Activated CD4-positive, alpha-beta T cell treated with anti-CD3 and anti-CD28 coated beads, Interleukin-2, amount 10 ng/mL, durations not matched to agents 7 days and 5 days (primary cell): ENCODE measurements at regions not wholly inside any gene's neighbourhood (a gene's known extent, or its start where the extent isn't known, plus 50 kb on each side); places are given as distances from the start of the nearest gene placed in this dataset.
"Not testable (repeated sequence)": the region's sequence is repeated elsewhere in the genome, so short reads cannot be mapped to it uniquely, and the experiment has no call there.

Source experiments
- CTCF ChIA-PET: fragments of 350-600 bp; sonication (Branson Sonifier 250); formaldehyde crosslinking; loops from one replicate; lab custom pipeline; 2021; ENCODE audit warnings: antibody characterized with exemption; lab: Charles Lee
- POLR2A ChIA-PET: fragments of 350-600 bp; sonication (Branson Sonifier 250); formaldehyde crosslinking; loops from one replicate; lab custom pipeline; 2021; ENCODE audit warnings: antibody characterized with exemption; lab: Charles Lee
- DNase-seq: peaks from one replicate; pipeline ENCODE4 v3.0.0-alpha.2; 2020
- H3K27ac Mint-ChIP-seq: one replicate; pipeline ENCODE4 v1.8.0; 2021; ENCODE audit warnings: mild to moderate bottlenecking, moderate library complexity, mixed read lengths
- H3K27me3 Mint-ChIP-seq: one replicate; pipeline ENCODE4 v1.8.0; 2021; ENCODE audit warnings: mixed read lengths
- H3K36me3 Mint-ChIP-seq: one replicate; pipeline ENCODE4 v1.8.0; 2021; ENCODE audit warnings: low read depth, mixed read lengths
- H3K4me1 Mint-ChIP-seq: one replicate; pipeline ENCODE4 v1.8.0; 2021; ENCODE audit warnings: mixed read lengths
- H3K4me3 Mint-ChIP-seq: one replicate; pipeline ENCODE4 v1.8.0; 2021; ENCODE audit warnings: mild to moderate bottlenecking, moderate library complexity, mixed read lengths
- H3K9me3 Mint-ChIP-seq: one replicate; pipeline ENCODE4 v1.8.0; 2021; ENCODE audit warnings: mixed read lengths

DNA sequence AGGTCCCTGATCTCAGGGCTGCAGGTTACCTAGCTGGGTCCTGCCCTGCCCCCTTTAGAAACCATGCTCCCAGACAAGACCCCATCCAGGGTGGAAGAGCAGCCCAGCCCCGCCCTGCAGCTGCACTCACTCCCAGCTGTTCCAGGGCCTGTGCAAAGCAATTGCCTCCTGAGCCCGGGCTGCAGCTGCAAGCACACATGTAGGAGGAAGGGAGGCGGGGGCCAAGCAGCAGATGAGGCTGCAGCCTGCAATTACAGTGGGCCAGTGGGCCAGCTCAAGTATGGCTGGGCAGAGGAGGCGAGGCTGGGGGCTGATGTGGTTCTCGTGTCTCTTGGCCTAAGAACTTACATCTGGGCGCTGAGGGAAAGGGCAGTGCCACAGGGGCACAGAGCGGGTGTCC lies 65.4 kb upstream of the TUBA3E start:
- POLR2A ChIA-PET, result no interaction called here
- no peaks in the 10 kb centered on the region for H3K9me3 Mint-ChIP-seq

DNA sequence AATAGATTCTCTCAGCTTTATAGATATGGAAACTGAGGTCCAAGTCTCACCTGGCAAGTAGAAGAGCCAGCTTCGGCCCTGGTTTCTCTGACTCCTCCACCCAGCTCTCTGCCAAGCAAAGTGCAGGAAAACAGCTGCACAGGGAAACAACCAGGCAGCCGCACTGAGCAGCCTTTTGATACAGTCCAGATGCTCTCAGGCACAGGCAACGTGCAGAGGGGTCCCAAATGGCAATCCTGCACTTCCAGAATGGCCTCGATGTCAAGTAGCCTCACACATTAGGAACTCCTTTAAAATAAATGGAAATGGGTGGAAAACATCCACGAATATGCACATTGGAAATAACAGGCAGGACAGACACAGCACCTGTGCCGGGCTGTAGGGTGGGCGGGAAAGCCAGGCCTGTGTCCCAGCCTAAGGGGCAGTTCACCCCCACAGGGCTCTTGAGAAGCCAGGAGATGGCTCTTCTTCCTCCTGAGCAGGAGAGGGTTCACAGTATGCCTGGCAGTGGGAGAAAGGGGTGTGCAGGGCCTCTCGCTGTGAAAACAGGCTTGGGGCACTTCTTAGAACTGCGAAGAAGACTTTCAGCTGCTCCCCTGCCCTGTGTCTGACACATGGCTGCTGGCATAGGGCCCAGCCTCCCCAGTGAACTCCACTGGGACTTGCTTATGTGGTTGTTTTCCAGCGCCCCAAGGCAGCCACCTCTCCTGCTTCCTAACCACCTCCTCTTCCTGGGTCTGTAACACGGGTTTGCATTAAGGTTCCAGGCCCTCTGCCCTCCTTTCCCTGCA lies 63.9 kb upstream of the TUBA3E start:
- no peak overlapping the region for H3K4me3 Mint-ChIP-seq
- no peaks in the 10 kb centered on the region for H3K4me1 Mint-ChIP-seq
- H3K9me3 Mint-ChIP-seq, result no peaks in the 10 kb centered on the region
- no peak for DNase-seq
- H3K36me3 Mint-ChIP-seq, result no peaks in the 10 kb centered on the region
- no peak overlapping the region for H3K27ac Mint-ChIP-seq
- CTCF ChIA-PET, result no interaction called here
- POLR2A ChIA-PET, result no interaction called here
- peaks cover 14% of the 10 kb centered on the region for H3K27me3 Mint-ChIP-seq

More for the DNA sequence above, 65.4 kb upstream of the TUBA3E start:
- Mint-ChIP-seq H3K27ac (no peak overlapping the region), H3K36me3 (no peaks in the 10 kb centered on the region), H3K27me3 (peaks cover 12% of the 10 kb centered on the region), H3K4me3 (no peak overlapping the region), H3K4me1 (no peaks in the 10 kb centered on the region)
- DNase-seq, result no peak
- CTCF ChIA-PET, result no interaction called here

DNA sequence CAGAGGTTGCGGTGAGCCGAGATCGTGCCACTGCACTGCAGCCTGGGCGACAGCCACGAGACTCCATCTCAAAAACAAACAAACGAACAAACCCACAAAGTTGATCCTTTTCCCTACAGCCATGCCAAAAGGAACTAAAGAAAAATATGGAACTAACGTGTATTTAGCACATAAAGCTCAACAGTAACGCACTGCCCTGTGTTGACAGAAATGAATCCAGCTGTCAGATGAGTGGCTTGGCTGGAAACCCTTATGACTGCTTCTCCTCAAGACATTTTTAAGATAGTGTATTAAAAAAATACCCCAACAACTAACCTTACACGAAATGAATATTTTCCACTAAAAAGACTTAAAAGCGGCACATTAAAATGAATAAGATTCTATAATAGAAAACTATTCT lies 62.9 kb upstream of the TUBA3E start:
- ChIA-PET POLR2A (no interaction called here), CTCF (no interaction called here)
- DNase-seq, result no peak
- Mint-ChIP-seq H3K27ac (no peak overlapping the region), H3K9me3 (no peaks in the 10 kb centered on the region), H3K27me3 (peaks cover 14% of the 10 kb centered on the region), H3K4me3 (no peak overlapping the region), H3K36me3 (no peaks in the 10 kb centered on the region), H3K4me1 (no peaks in the 10 kb centered on the region)

DNA sequence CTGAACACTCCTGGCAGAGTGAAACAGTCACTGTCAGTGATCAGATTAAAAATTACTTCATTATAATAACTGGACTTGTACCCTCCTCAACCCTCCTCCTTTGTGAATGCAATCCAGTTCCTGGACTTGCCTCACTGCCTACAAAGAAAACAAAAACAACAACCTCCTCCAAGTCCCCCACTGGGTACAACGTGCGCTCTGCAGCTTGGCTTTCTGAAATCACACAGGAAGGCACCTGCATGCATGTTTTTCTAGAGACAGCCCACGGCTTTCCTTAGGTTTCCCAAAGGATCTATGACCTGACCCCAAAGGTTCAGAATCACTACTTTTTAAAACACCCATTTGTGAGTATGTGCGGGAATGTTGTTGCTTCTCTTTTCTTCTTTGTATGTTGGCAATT lies 61.4 kb upstream of the TUBA3E start:
- ChIA-PET POLR2A (no interaction called here), CTCF (no interaction called here)
- Mint-ChIP-seq H3K36me3 (no peaks in the 10 kb centered on the region), H3K4me1 (no peaks in the 10 kb centered on the region), H3K27ac (no peak overlapping the region), H3K9me3 (no peaks in the 10 kb centered on the region), H3K27me3 (peaks cover 20% of the 10 kb centered on the region), H3K4me3 (no peak overlapping the region)
- no peak for DNase-seq

DNA sequence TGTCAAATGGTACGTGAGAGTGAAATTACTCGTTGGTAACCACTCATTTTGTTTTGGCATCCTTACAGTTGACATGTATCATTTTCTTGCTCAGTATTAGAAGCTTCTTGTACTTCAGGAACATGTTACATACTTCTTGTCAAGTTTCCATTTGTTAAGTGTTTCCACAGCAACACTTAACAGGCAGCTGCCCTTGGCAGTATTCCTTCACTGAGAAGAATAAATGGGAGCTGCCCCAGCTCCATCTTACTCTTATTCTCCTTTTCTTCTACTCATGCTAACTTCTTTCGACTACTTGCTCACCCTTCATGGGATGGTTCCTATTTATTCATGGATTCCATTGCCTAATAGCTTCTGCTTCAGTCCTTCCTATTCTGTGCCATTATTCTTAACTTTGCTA lies 60.1 kb upstream of the TUBA3E start:
- no peak overlapping the region for H3K27ac Mint-ChIP-seq
- H3K4me3 Mint-ChIP-seq, result no peak overlapping the region
- H3K9me3 Mint-ChIP-seq, result no peaks in the 10 kb centered on the region
- no peak for DNase-seq
- H3K27me3 Mint-ChIP-seq, result peaks cover 20% of the 10 kb centered on the region
- H3K4me1 Mint-ChIP-seq, result no peaks in the 10 kb centered on the region
- no peaks in the 10 kb centered on the region for H3K36me3 Mint-ChIP-seq
- CTCF ChIA-PET, result no interaction called here
- POLR2A ChIA-PET, result no interaction called here

DNA sequence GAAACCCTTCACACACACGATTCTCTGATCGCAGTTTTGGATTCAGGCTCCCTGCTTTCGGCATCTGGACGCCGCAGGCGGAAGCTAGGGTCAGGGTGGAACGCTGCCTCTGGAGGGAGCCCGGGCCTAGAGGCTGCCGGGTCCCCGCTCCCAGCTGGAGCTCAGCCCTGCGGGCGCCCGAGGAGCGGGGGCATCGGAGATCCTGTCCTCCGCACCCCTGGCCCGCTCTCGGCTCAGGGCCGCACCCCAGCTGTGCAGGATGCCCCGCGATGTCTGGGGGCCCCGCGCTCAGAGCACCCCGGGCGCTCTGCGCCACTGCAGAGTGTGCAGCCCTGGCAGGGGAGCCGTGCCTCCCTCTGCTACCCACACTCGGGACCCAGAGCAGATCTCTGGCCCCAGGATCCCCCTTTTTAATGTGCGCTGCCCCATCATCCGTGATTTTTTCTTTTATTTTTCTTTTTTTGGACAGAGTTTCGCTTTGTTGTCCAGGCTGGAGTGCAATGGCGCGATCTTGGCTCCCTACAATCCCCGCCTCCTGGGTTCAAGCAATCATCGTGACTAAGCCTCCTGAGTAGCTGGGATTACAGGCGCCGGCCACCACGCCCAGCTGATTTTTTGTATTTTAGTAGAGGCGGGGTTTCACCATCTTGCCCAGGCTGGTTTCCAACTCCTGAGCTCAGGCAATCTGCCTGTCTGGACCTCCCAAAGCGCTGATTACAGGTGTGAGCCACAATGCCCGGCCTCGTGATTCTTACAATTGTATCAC lies 54.8 kb upstream of the TUBA3E start:
- Mint-ChIP-seq H3K9me3 (no peaks in the 10 kb centered on the region), H3K27ac (no peak overlapping the region), H3K4me1 (no peaks in the 10 kb centered on the region), H3K36me3 (no peaks in the 10 kb centered on the region), H3K4me3 (no peak overlapping the region), H3K27me3 (peaks cover 24% of the 10 kb centered on the region)
- no peak for DNase-seq
- ChIA-PET POLR2A (no interaction called here), CTCF (no interaction called here)

DNA sequence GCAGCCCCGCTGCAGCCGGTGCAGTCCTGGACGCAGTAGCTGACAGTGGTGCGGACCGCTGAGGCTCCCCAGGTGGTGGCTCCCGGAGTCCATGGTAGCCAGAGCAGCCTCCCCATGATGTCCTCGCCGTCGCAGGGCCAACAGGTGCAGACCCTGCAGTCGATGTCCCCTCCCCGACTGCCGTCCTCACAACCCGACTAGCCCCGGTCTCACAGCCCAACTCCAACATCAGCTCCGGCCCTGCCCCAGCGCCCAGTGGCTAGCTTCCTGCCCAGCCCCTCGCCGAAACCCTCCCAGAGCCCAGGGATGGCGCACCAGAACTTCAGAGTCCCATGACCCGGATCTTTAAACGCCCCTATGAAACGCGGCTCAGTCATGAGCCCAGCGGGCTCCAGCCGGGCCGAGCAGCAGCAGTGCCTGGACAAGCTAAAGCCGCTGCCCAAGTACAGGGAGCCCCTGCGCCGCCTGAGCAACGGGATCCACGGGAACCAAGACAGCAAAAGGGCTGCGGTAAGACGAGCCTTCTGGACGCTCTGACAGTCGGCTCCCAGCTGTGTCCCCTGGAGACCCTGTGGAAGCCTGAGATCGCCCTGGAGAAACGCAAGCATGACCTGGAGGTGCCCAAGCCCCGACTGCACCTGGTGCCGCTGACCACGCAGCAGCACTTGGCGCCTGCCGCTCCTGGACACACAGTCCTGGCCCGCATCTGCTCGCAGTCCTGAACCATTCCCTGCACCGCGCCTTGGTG lies 53.8 kb upstream of the TUBA3E start:
- Mint-ChIP-seq H3K36me3 (no peaks in the 10 kb centered on the region), H3K27me3 (peaks cover 24% of the 10 kb centered on the region), H3K27ac (no peak overlapping the region), H3K9me3 (no peaks in the 10 kb centered on the region), H3K4me3 (no peak overlapping the region), H3K4me1 (no peaks in the 10 kb centered on the region)
- no peak for DNase-seq
- ChIA-PET POLR2A (no interaction called here), CTCF (no interaction called here)

DNA sequence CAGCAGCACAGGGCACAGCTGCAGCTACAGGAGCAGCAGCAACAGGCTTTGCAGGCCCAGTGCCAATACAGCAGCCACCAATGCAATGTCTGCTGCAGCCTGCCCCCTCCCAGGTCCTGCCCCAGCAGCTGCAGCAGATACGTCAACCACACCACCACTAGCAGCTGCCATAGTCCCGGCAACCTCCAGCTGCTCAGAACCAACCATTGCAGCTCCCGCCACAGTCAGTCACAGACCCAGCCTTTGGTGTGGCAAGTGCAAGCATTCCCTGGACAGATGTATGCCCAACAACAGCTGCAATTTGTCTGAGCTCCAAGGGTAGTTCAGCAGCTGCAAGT lies 53.3 kb upstream of the TUBA3E start:
- CTCF ChIA-PET, result no interaction called here
- peaks cover 24% of the 10 kb centered on the region for H3K27me3 Mint-ChIP-seq

DNA sequence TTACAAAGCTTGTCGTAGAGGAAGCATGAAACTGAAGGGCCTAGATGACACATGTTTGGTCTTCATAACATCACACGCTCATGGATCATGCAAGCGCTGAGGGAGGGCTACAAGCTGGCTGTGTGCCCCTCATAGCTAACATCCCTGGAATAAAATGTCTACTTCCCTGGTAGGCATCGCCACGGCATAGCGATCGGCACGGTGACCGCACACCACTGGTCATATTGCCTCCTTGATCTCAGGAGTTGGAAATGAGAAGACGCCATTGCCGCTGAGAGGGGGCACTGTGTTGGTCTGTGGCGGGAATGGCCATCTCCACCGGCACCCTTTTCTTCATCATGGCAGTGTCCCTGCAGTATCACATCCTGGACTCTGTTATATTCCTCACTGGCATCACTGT lies 50.1 kb upstream of the TUBA3E start:
- H3K9me3 Mint-ChIP-seq, CTCF ChIA-PET, H3K27ac Mint-ChIP-seq: not testable (repeated sequence)

More for the DNA sequence above, 53.3 kb upstream of the TUBA3E start:
- Mint-ChIP-seq H3K27ac (no peak overlapping the region), H3K4me1 (no peaks in the 10 kb centered on the region), H3K9me3 (no peaks in the 10 kb centered on the region), H3K36me3 (no peaks in the 10 kb centered on the region), H3K4me3 (no peak overlapping the region)
- POLR2A ChIA-PET, result no interaction called here
- no peak for DNase-seq

More for the DNA sequence above, 50.1 kb upstream of the TUBA3E start:
- H3K4me3 Mint-ChIP-seq, H3K4me1 Mint-ChIP-seq, H3K36me3 Mint-ChIP-seq, POLR2A ChIA-PET, DNase-seq: not testable (repeated sequence)
- peaks cover 21% of the 10 kb centered on the region for H3K27me3 Mint-ChIP-seq
